PC-9 (cell line): ENCODE measurements at regions not wholly inside any gene's neighbourhood (a gene's known extent, or its start where the extent isn't known, plus 50 kb on each side); places are given as distances from the start of the nearest gene placed in this dataset.

Experiments
- CTCF ChIP-seq: fragments of 200-600 bp; sonication (generic); conservative IDR thresholded peaks from 2 replicates; pipeline ENCODE4 v1.6.1; 2017; ENCODE audit warnings: mixed run types, antibody characterized with exemption, mild to moderate bottlenecking, moderate library complexity
- EZH2 ChIP-seq: fragments of 200-600 bp; sonication (generic); IDR thresholded peaks from 2 replicates; pipeline ENCODE4 v1.8.0; 2017; ENCODE audit warnings: antibody characterized with exemption, low read depth

- TF ChIP-seq CTCF, result no peak
- TF ChIP-seq EZH2, result no peak
Measured at GRCh38 chr2:226464380-226464779, 335.2 kb downstream of the IRS1 start.
